H9 (cell line): ENCODE measurements at regions not wholly inside any gene's neighbourhood (a gene's known extent, or its start where the extent isn't known, plus 50 kb on each side); places are given as distances from the start of the nearest gene placed in this dataset.
"Not testable (repeated sequence)": the region's sequence is repeated elsewhere in the genome, so short reads cannot be mapped to it uniquely, and the experiment has no call there.

ENCODE experiments used
- DNase-seq: peaks from one replicate; pipeline ENCODE4 v3.0.0-alpha.2; 2017
- H2AFZ ChIP-seq: one replicate; pipeline ENCODE4 v1.6.1; 2013; ENCODE audit warnings: mild to moderate bottlenecking, low read length, control low read depth, moderate library complexity
- H2AK5ac ChIP-seq: 2 replicates; pipeline ENCODE4 v1.6.1; 2013; ENCODE audit warnings: low read length, control low read depth, mixed read lengths; ENCODE audit not compliant: insufficient read length
- H2BK120ac ChIP-seq: one replicate; pipeline ENCODE4 v1.6.1; 2013; ENCODE audit warnings: low read depth, mild to moderate bottlenecking, low read length, control low read depth, inconsistent platforms; ENCODE audit not compliant: poor library complexity, severe bottlenecking
- H2BK12ac ChIP-seq: 2 replicates; pipeline ENCODE4 v1.6.1; 2013; ENCODE audit warnings: low read length, control low read depth, mixed read lengths, low read depth; ENCODE audit not compliant: insufficient read length
- H2BK15ac ChIP-seq: 2 replicates; pipeline ENCODE4 v1.6.1; 2013; ENCODE audit warnings: low read depth, low read length, control low read depth
- H2BK20ac ChIP-seq: one replicate; pipeline ENCODE4 v1.6.1; 2013; ENCODE audit warnings: low read depth, mild to moderate bottlenecking, low read length, control low read depth, inconsistent platforms; ENCODE audit not compliant: poor library complexity, severe bottlenecking
- H2BK5ac ChIP-seq: 2 replicates; pipeline ENCODE4 v1.6.1; 2013; ENCODE audit warnings: low read length, control low read depth, mixed read lengths; ENCODE audit not compliant: insufficient read length
- H3K14ac ChIP-seq: 2 replicates; pipeline ENCODE4 v1.6.1; 2013; ENCODE audit warnings: low read length, control low read depth; ENCODE audit not compliant: insufficient read depth
- H3K18ac ChIP-seq: 2 replicates; pipeline ENCODE4 v1.6.1; 2013; ENCODE audit warnings: low read depth, mild to moderate bottlenecking, mixed read lengths, low read length, control low read depth; ENCODE audit not compliant: insufficient read length
- H3K23ac ChIP-seq: 2 replicates; pipeline ENCODE4 v1.6.1; 2013; ENCODE audit warnings: low read length, control low read depth, mixed read lengths, low read depth; ENCODE audit not compliant: insufficient read length
- H3K23me2 ChIP-seq: 2 replicates; pipeline ENCODE4 v1.6.1; 2013; ENCODE audit warnings: low read depth, mild to moderate bottlenecking, mixed read lengths, low read length, control low read depth; ENCODE audit not compliant: insufficient read length, poor library complexity, severe bottlenecking
- H3K27ac ChIP-seq: 2 replicates; pipeline ENCODE4 v1.5.1; 2013; ENCODE audit warnings: low read length, control low read depth, mixed read lengths, low read depth; ENCODE audit not compliant: insufficient read length
- H3K27me3 ChIP-seq: 2 replicates; pipeline ENCODE4 v1.6.1; 2013; ENCODE audit warnings: low read length, control low read depth, inconsistent platforms; ENCODE audit not compliant: insufficient read depth
- H3K4ac ChIP-seq: 2 replicates; pipeline ENCODE4 v1.6.1; 2013; ENCODE audit warnings: low read depth, mild to moderate bottlenecking, control low read depth, inconsistent platforms, low read length, moderate library complexity
- H3K4me1 ChIP-seq: 2 replicates; pipeline ENCODE4 v1.6.1; 2013; ENCODE audit warnings: low read length, control low read depth, inconsistent platforms; ENCODE audit not compliant: insufficient read depth
- H3K4me2 ChIP-seq: 2 replicates; pipeline ENCODE4 v1.6.1; 2013; ENCODE audit warnings: low read length, control low read depth, mixed read lengths; ENCODE audit not compliant: insufficient read length, insufficient read depth
- H3K56ac ChIP-seq: 2 replicates; pipeline ENCODE4 v1.6.1; 2013; ENCODE audit warnings: low read depth, mild to moderate bottlenecking, mixed read lengths, low read length, control low read depth; ENCODE audit not compliant: insufficient read length
- H3K79me1 ChIP-seq: 2 replicates; pipeline ENCODE4 v1.6.1; 2013; ENCODE audit warnings: low read depth, mild to moderate bottlenecking, moderate library complexity, low read length, control low read depth, inconsistent platforms; ENCODE audit not compliant: insufficient read depth, poor library complexity, severe bottlenecking
- H3K79me2 ChIP-seq: 2 replicates; pipeline ENCODE4 v1.6.1; 2013; ENCODE audit warnings: low read length, control low read depth, inconsistent platforms; ENCODE audit not compliant: insufficient read depth
- H3K9ac ChIP-seq: 2 replicates; pipeline ENCODE4 v1.6.1; 2013; ENCODE audit warnings: low read length, control low read depth, mixed read lengths; ENCODE audit not compliant: insufficient read length; ENCODE audit errors: extremely low read depth
- H3K9me3 ChIP-seq: one replicate; pipeline ENCODE4 v1.6.1; 2013; ENCODE audit warnings: low read depth, low read length, inconsistent platforms; ENCODE audit not compliant: control insufficient read depth
- H3T11ph ChIP-seq: one replicate; pipeline ENCODE4 v1.6.1; 2013; ENCODE audit warnings: mild to moderate bottlenecking, low read length, control low read depth, inconsistent platforms
- H4K20me1 ChIP-seq: one replicate; pipeline ENCODE4 v1.6.1; 2013; ENCODE audit not compliant: control insufficient read depth, insufficient read length, insufficient read depth
- H4K5ac ChIP-seq: 2 replicates; pipeline ENCODE4 v1.6.1; 2013; ENCODE audit warnings: low read depth, mild to moderate bottlenecking, mixed read lengths, low read length, control low read depth; ENCODE audit not compliant: insufficient read length
- H4K8ac ChIP-seq: replicated peaks from 2 replicates; pipeline ENCODE4 v1.6.1; 2013; ENCODE audit warnings: low read length, control low read depth, mixed read lengths, low read depth; ENCODE audit not compliant: insufficient read length
- H4K91ac ChIP-seq: 2 replicates; pipeline ENCODE4 v1.6.1; 2013; ENCODE audit warnings: low read depth, mild to moderate bottlenecking, moderate library complexity, mixed read lengths, low read length, control low read depth; ENCODE audit not compliant: insufficient read length
- H3K27ac Mint-ChIP-seq, 3 experiments: 2 replicates in 2 of 3; 3 replicates in 1 of 3; pipeline ENCODE4 v1.8.0; 2020 to 2021; ENCODE audit warnings: mixed read lengths in 3 of 3, mild to moderate bottlenecking in 1 of 3, moderate library complexity in 1 of 3
- H3K27me3 Mint-ChIP-seq: 2 replicates; pipeline ENCODE4 v1.8.0; 2021; ENCODE audit warnings: low read depth, mild to moderate bottlenecking, moderate library complexity, mixed read lengths
- H3K36me3 Mint-ChIP-seq, 3 experiments: 2 replicates in 2 of 3; 3 replicates in 1 of 3; pipeline ENCODE4 v1.8.0; 2020 to 2021; ENCODE audit warnings: low read depth in 3 of 3, mixed read lengths in 3 of 3; ENCODE audit not compliant: insufficient read depth in 1 of 3
- H3K4me1 Mint-ChIP-seq, 2 experiments: 2 replicates each; pipeline ENCODE4 v1.8.0; 2020; ENCODE audit warnings: mixed read lengths in 2 of 2
- H3K4me3 Mint-ChIP-seq, 2 experiments: 2 replicates in 1 of 2; 3 replicates in 1 of 2; pipeline ENCODE4 v1.8.0; 2020 to 2021; ENCODE audit warnings: mild to moderate bottlenecking in 2 of 2, mixed read lengths in 2 of 2, moderate library complexity in 1 of 2
- H3K9me3 Mint-ChIP-seq, 2 experiments: 2 replicates in 1 of 2; 3 replicates in 1 of 2; pipeline ENCODE4 v1.8.0; 2020; ENCODE audit warnings: mild to moderate bottlenecking in 2 of 2, mixed read lengths in 2 of 2, moderate library complexity in 1 of 2
- CTCF ChIP-seq: fragments of 200-600 bp; sonication (generic); conservative IDR thresholded peaks from 3 replicates; pipeline ENCODE4 v1.8.0; 2021; ENCODE audit warnings: antibody characterized with exemption, mild to moderate bottlenecking
- WGBS: extraction: QIAGEN DNeasy Blood & Tissue Kit; methylation state at CpG from one replicate; pipeline ENCODE4 v1.1.7; 2013; ENCODE audit warnings: missing lambda C conversion rate, low lambda C conversion rate, mixed read lengths; ENCODE audit not compliant: insufficient read length; ENCODE audit errors: extremely low coverage; 5-methylcytosine and 5-hydroxymethylcytosine counted together

DNA sequence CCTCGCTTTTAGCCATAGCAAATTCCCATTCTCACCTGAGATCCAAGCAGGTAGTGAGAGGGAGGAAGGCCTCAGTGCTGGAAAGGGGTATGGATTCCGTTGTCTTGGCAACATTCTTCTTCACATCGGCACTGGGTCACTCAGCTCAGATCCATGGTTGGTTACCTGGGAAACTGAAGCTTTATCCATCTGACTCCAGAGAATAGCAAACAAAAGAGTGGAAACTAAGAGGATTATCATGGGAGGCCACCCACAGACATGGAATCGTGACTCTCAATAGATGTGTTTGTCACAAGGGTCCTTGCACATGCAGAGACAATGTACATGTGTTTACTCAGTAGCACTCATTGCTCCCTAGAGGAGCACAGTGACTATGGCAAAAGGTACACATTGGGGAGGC, 81.0 kb downstream of the MAGED4 start:
- Histone ChIP-seq H3K4me1 (no peaks in the 10 kb centered on the region), H3T11ph (no peak overlapping the region), H3K9ac (no peak overlapping the region), H3K4ac (no peak overlapping the region), H3K27ac (no peak overlapping the region), H2BK5ac (no peak overlapping the region), H2BK120ac (no peak overlapping the region), H4K20me1 (no peaks in the 10 kb centered on the region), H4K8ac (no peak overlapping the region), H3K79me2 (no peaks in the 10 kb centered on the region), H2BK12ac (no peak overlapping the region), H4K91ac (no peak overlapping the region), H4K5ac (no peak overlapping the region), H3K18ac (no peak overlapping the region), H3K23me2 (peaks cover 3% of the 10 kb centered on the region), H2BK15ac (no peak overlapping the region), H3K56ac (no peak overlapping the region), H2AK5ac (no peak overlapping the region), H3K4me2 (no peak overlapping the region), H3K27me3 (no peaks in the 10 kb centered on the region), H2BK20ac (no peak overlapping the region), H3K14ac (no peak overlapping the region), H2AFZ (no peak overlapping the region), H3K23ac (no peak overlapping the region), H3K79me1 (no peaks in the 10 kb centered on the region), H3K9me3 (peaks cover 36% of the 10 kb centered on the region)
- no peak for TF ChIP-seq CTCF
- no peaks in the 10 kb centered on the region; the same call in none of the 2 replicates for H3K27me3 Mint-ChIP-seq
- peaks cover 15 to 18% of the 10 kb centered on the region in 2 experiments for H3K4me1 Mint-ChIP-seq
- H3K27ac Mint-ChIP-seq: no peak overlapping the region; a peak in 1 of 7 replicates
- no peak overlapping the region for H3K4me3 Mint-ChIP-seq
- DNase-seq: no peak
- H3K36me3 Mint-ChIP-seq: no peaks in the 10 kb centered on the region; a peak in 1 of 7 replicates
- H3K9me3 Mint-ChIP-seq: peaks cover 51 to 60% of the 10 kb centered on the region in 2 experiments
- WGBS: no CpG with 5 or more reads among the region's 4 CpGs

DNA sequence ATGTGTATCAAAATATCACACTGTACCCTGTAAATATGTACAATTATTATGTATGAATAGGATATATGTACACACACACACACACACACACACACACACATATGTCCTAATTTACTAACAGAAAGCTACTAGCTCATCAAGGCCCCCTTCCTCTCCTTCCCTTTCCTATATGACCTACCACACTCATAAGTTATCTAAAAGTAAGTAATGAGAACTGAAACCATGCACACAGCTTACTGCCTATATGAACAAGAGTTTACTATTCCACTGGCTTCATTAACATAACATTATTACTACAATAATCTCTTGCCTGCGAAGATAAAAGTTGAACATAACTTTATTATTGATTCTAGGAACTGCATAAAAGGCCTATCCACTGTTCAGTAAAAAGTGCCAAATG, 83.8 kb downstream of the MAGED4 start:
- H3K4me2 ChIP-seq, H3K27ac ChIP-seq, H3K36me3 Mint-ChIP-seq, H3K23me2 ChIP-seq, H3K27me3 Mint-ChIP-seq, H3K56ac ChIP-seq, H4K20me1 ChIP-seq, H3K79me1 ChIP-seq, H4K5ac ChIP-seq, H3K18ac ChIP-seq, H3K9ac ChIP-seq, H3K4me3 Mint-ChIP-seq, H2BK5ac ChIP-seq, H3K14ac ChIP-seq, H3K27me3 ChIP-seq, H2BK120ac ChIP-seq, H2BK20ac ChIP-seq, H3K79me2 ChIP-seq, H3K23ac ChIP-seq, DNase-seq, H4K91ac ChIP-seq, H3T11ph ChIP-seq, H2BK15ac ChIP-seq, H2AK5ac ChIP-seq, H2BK12ac ChIP-seq, H3K4ac ChIP-seq, H4K8ac ChIP-seq, H3K27ac Mint-ChIP-seq, H2AFZ ChIP-seq, H3K4me1 ChIP-seq: not testable (repeated sequence)
- peaks cover 4 to 11% of the 10 kb centered on the region in 2 experiments for H3K4me1 Mint-ChIP-seq
- peaks cover 61 to 62% of the 10 kb centered on the region in 2 experiments for H3K9me3 Mint-ChIP-seq
- peaks cover 36% of the 10 kb centered on the region for H3K9me3 ChIP-seq
- WGBS: no CpG with 5 or more reads among the region's 1 CpG
